Trophoblast cell (in vitro differentiated cells and primary cell): ENCODE measurements at regions not wholly inside any gene's neighbourhood (a gene's known extent, or its start where the extent isn't known, plus 50 kb on each side); places are given as distances from the start of the nearest gene placed in this dataset.
A peak's percentile ranks its signal among the peaks of the same experiment; 100 is the strongest.
"Not testable (repeated sequence)": the region's sequence is repeated elsewhere in the genome, so short reads cannot be mapped to it uniquely, and the experiment has no call there.

Experiments used
- DNase-seq, 2 donors: peaks; one replicate each; pipeline ENCODE4 v3.0.0-alpha.2; 2016
- H2AFZ ChIP-seq: 2 replicates; pipeline ENCODE4 v1.6.1; 2013; ENCODE audit warnings: low read length, moderate library complexity, mild to moderate bottlenecking; ENCODE audit not compliant: insufficient read depth, poor library complexity
- H2AK5ac ChIP-seq: 2 replicates; pipeline ENCODE4 v1.6.1; 2013; ENCODE audit warnings: mild to moderate bottlenecking, low read length
- H2BK120ac ChIP-seq: 2 replicates; pipeline ENCODE4 v1.6.1; 2013; ENCODE audit warnings: low read length, mild to moderate bottlenecking, moderate library complexity; ENCODE audit not compliant: insufficient read depth, poor library complexity
- H2BK12ac ChIP-seq: 2 replicates; pipeline ENCODE4 v1.6.1; 2013; ENCODE audit warnings: mild to moderate bottlenecking, low read length, moderate library complexity
- H2BK5ac ChIP-seq: 2 replicates; pipeline ENCODE4 v1.6.1; 2013; ENCODE audit warnings: low read length, low read depth, moderate library complexity, mild to moderate bottlenecking; ENCODE audit not compliant: poor library complexity
- H3K14ac ChIP-seq: 2 replicates; pipeline ENCODE4 v1.6.1; 2013; ENCODE audit warnings: mild to moderate bottlenecking, low read length
- H3K18ac ChIP-seq: 2 replicates; pipeline ENCODE4 v1.6.1; 2013; ENCODE audit warnings: mild to moderate bottlenecking, low read length
- H3K23ac ChIP-seq: 2 replicates; pipeline ENCODE4 v1.6.1; 2013; ENCODE audit warnings: low read length
- H3K27ac ChIP-seq: 2 replicates; pipeline ENCODE4 v1.5.1; 2013; ENCODE audit warnings: low read depth, mild to moderate bottlenecking, inconsistent platforms, low read length, moderate library complexity
- H3K27me3 ChIP-seq: 2 replicates; pipeline ENCODE4 v1.6.1; 2013; ENCODE audit warnings: inconsistent platforms, mild to moderate bottlenecking, low read length, moderate library complexity; ENCODE audit not compliant: insufficient read depth
- H3K36me3 ChIP-seq, 2 experiments: 1 replicate in 1 of 2; 2 replicates in 1 of 2; pipeline ENCODE4 v1.6.1; 2013; ENCODE audit warnings: low read length in 2 of 2, mild to moderate bottlenecking in 2 of 2, moderate library complexity in 1 of 2; ENCODE audit not compliant: insufficient read depth in 2 of 2, control insufficient read depth in 1 of 2
- H3K4ac ChIP-seq: 2 replicates; pipeline ENCODE4 v1.6.1; 2013; ENCODE audit warnings: low read depth, mild to moderate bottlenecking, low read length, moderate library complexity
- H3K4me1 ChIP-seq, 2 experiments: 1 replicate in 1 of 2; 2 replicates in 1 of 2; pipeline ENCODE4 v1.6.1; 2013; ENCODE audit warnings: low read length in 2 of 2, mild to moderate bottlenecking in 2 of 2, moderate library complexity in 1 of 2; ENCODE audit not compliant: insufficient read depth in 2 of 2, control insufficient read depth in 1 of 2
- H3K4me2 ChIP-seq: 2 replicates; pipeline ENCODE4 v1.6.1; 2013; ENCODE audit warnings: inconsistent platforms, mild to moderate bottlenecking, low read length, moderate library complexity
- H3K4me3 ChIP-seq: 2 replicates; pipeline ENCODE4 v1.5.1; 2013; ENCODE audit warnings: mild to moderate bottlenecking, low read depth, low read length, inconsistent platforms
- H3K79me1 ChIP-seq: one replicate; pipeline ENCODE4 v1.6.1; 2013; ENCODE audit warnings: low read length
- H3K79me2 ChIP-seq: 2 replicates; pipeline ENCODE4 v1.6.1; 2013; ENCODE audit warnings: low read length, mild to moderate bottlenecking; ENCODE audit not compliant: control insufficient read depth, insufficient read depth, poor library complexity
- H3K9ac ChIP-seq: 2 replicates; pipeline ENCODE4 v1.6.1; 2013; ENCODE audit warnings: mild to moderate bottlenecking, low read length
- H3K9me3 ChIP-seq: 2 replicates; pipeline ENCODE4 v1.6.1; 2013; ENCODE audit warnings: low read depth, mild to moderate bottlenecking, control low read depth, inconsistent platforms, low read length; ENCODE audit not compliant: insufficient read depth
- H4K12ac ChIP-seq: 2 replicates; pipeline ENCODE4 v1.6.1; 2013; ENCODE audit warnings: low read depth, mild to moderate bottlenecking, low read length, moderate library complexity
- H4K8ac ChIP-seq: 2 replicates; pipeline ENCODE4 v1.6.1; 2013; ENCODE audit warnings: low read depth, mild to moderate bottlenecking, low read length, moderate library complexity
- H4K91ac ChIP-seq: one replicate; pipeline ENCODE4 v1.6.1; 2013; ENCODE audit warnings: low read depth, mild to moderate bottlenecking, low read length, moderate library complexity
- WGBS: extraction: QIAGEN DNeasy Blood & Tissue Kit; methylation state at CpG from one replicate; pipeline ENCODE4 v1.1.7; 2013; ENCODE audit warnings: missing lambda C conversion rate; ENCODE audit not compliant: insufficient read length, insufficient coverage; ENCODE audit errors: extremely low coverage; 5-methylcytosine and 5-hydroxymethylcytosine counted together

DNA sequence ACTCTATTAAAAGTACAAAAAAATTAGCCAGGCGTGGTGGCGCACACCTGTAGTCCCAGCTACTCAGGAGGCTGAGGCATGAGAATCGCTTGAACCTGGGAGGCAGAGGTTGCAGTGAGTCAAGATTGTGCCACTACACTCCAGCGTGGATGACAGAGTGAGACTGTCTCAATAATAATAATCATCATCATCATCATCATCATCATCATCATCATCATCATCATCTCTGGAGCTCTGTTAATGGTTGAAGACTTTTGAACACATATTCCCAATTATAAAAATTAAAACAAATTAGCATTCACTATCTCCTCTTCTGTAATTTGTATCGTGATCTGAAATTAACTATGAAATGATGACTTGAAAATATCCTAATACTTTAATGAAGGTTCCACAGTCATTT lies 327.8 kb upstream of the TANK start:
- H2AK5ac ChIP-seq, H2AFZ ChIP-seq, H3K79me1 ChIP-seq, H3K23ac ChIP-seq, H3K9ac ChIP-seq, DNase-seq, H3K36me3 ChIP-seq, H3K27ac ChIP-seq, H3K4ac ChIP-seq, H3K79me2 ChIP-seq, H2BK5ac ChIP-seq, H2BK120ac ChIP-seq, H4K8ac ChIP-seq, H3K9me3 ChIP-seq, H3K27me3 ChIP-seq, H2BK12ac ChIP-seq, H3K4me1 ChIP-seq, H3K4me3 ChIP-seq, H3K18ac ChIP-seq, H4K12ac ChIP-seq, H3K4me2 ChIP-seq, H4K91ac ChIP-seq, H3K14ac ChIP-seq: not testable (repeated sequence)
- no CpG with 5 or more reads among the region's 5 CpGs for WGBS

DNA sequence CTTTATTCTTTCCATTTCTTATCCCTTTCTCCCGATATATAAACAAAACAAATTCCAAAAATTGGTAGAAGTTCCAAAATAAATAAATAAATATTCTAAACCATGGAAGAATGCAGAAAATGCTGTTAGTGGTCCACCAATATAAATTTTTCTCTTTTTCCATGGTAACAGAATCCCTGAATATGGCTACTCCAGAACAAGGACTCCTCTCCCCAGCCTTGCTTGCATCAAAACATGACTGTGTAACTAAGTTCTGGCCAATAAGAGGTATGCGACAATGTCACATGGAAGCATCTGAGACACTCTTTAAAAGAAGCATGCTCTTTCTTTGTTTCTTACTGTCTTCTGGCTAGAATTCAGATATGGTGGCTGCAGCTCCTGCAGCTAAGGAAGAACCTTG lies 325.1 kb upstream of the TANK start:
- Histone ChIP-seq H3K18ac (no peak overlapping the region), H3K27ac (no peak overlapping the region), H2AFZ (no peak overlapping the region), H3K79me2 (no peaks in the 10 kb centered on the region), H2BK12ac (no peak overlapping the region), H4K12ac (no peak overlapping the region), H3K79me1 (peaks cover 2% of the 10 kb centered on the region), H2BK120ac (no peak overlapping the region), H3K4me3 (no peak overlapping the region), H3K4me2 (no peak overlapping the region), H3K27me3 (no peaks in the 10 kb centered on the region), H3K9me3 (no peaks in the 10 kb centered on the region), H3K4ac (no peak overlapping the region), H3K9ac (no peak overlapping the region), H4K91ac (no peak overlapping the region), H2AK5ac (no peak overlapping the region), H4K8ac (no peak overlapping the region), H3K36me3 (no peaks in the 10 kb centered on the region), H3K14ac (no peak overlapping the region), H2BK5ac (no peak overlapping the region), H3K23ac (no peak overlapping the region), H3K4me1 (peaks cover 0 to 5% of the 10 kb centered on the region in 2 experiments)
- WGBS, result 100% methylated on average over 1 of the region's 2 CpGs
- DNase-seq, result no peak

GRCh38 chr2:160836755-160837154 lies 323.5 kb upstream of the TANK start:
- peaks cover 0 to 5% of the 10 kb centered on the region in 2 experiments for H3K4me1 ChIP-seq
- peak; percentile 28 to 73 for DNase-seq
- no peaks in the 10 kb centered on the region for H3K27me3 ChIP-seq
- H2AK5ac ChIP-seq, result no peak overlapping the region
- H3K4me2 ChIP-seq, result no peak overlapping the region
- no peak overlapping the region for H3K18ac ChIP-seq
- no peak overlapping the region for H3K9ac ChIP-seq
- H3K9me3 ChIP-seq, result no peaks in the 10 kb centered on the region
- no peak overlapping the region for H4K91ac ChIP-seq
- no peak overlapping the region for H2AFZ ChIP-seq
- no peak overlapping the region for H2BK5ac ChIP-seq
- no peak overlapping the region for H3K23ac ChIP-seq
- H2BK12ac ChIP-seq, result peak overlapping the region; percentile 32
- no peak overlapping the region for H4K12ac ChIP-seq
- H3K14ac ChIP-seq, result no peak overlapping the region
- WGBS, result no CpG with 5 or more reads among the region's 1 CpG
- H3K27ac ChIP-seq, result peak overlapping the region; percentile 38
- no peaks in the 10 kb centered on the region for H3K79me2 ChIP-seq
- no peak overlapping the region for H3K4ac ChIP-seq
- no peak overlapping the region for H2BK120ac ChIP-seq
- peaks cover 2% of the 10 kb centered on the region for H3K79me1 ChIP-seq
- H3K4me3 ChIP-seq, result no peak overlapping the region
- H4K8ac ChIP-seq, result no peak overlapping the region
- H3K36me3 ChIP-seq, result no peaks in the 10 kb centered on the region

- no peak overlapping the region for H2AFZ ChIP-seq
- no peak for DNase-seq
These were observed 322.8 kb upstream of the TANK start for GRCh38 chr2:160837416-160837815.

More at GRCh38 chr2:160837416-160837815, 322.8 kb upstream of the TANK start:
- Histone ChIP-seq H3K23ac (no peak overlapping the region), H3K4ac (no peak overlapping the region), H3K18ac (no peak overlapping the region), H3K4me3 (no peak overlapping the region), H3K27me3 (no peaks in the 10 kb centered on the region), H4K12ac (no peak overlapping the region), H3K4me1 (peaks cover 0 to 6% of the 10 kb centered on the region in 2 experiments), H3K79me1 (peaks cover 2% of the 10 kb centered on the region), H2BK120ac (no peak overlapping the region), H3K9me3 (no peaks in the 10 kb centered on the region), H3K14ac (no peak overlapping the region), H2AK5ac (no peak overlapping the region), H3K9ac (no peak overlapping the region), H4K91ac (no peak overlapping the region), H3K27ac (no peak overlapping the region), H3K4me2 (no peak overlapping the region), H2BK5ac (no peak overlapping the region), H3K36me3 (no peaks in the 10 kb centered on the region), H4K8ac (no peak overlapping the region), H3K79me2 (no peaks in the 10 kb centered on the region), H2BK12ac (no peak overlapping the region)
